MM.1S (cell line): ENCODE measurements at regions not wholly inside any gene's neighbourhood (a gene's known extent, or its start where the extent isn't known, plus 50 kb on each side); places are given as distances from the start of the nearest gene placed in this dataset.

Source experiments
- DNase-seq: peaks from one replicate; pipeline ENCODE4 v3.0.0-alpha.2; 2015
- H2AFZ ChIP-seq: fragments of 300-600 bp; sonication (generic); 2 replicates; pipeline ENCODE4 v1.6.0; 2016; ENCODE audit warnings: antibody characterized with exemption, low read length
- H3F3A ChIP-seq: fragments of 300-600 bp; sonication (generic); 2 replicates; pipeline ENCODE4 v1.6.1; 2016; ENCODE audit warnings: mild to moderate bottlenecking, antibody characterized with exemption, low read length, moderate library complexity, mixed read lengths; ENCODE audit not compliant: insufficient read depth
- H3K27ac ChIP-seq: fragments of 300-600 bp; sonication (generic); 2 replicates; pipeline ENCODE4 v1.5.1; 2016; ENCODE audit warnings: mild to moderate bottlenecking, low read length
- H3K27me3 ChIP-seq: fragments of 300-600 bp; sonication (generic); replicated peaks from 2 replicates; pipeline ENCODE4 v1.6.0; 2016; ENCODE audit warnings: low read length; ENCODE audit not compliant: insufficient read depth
- H3K36me3 ChIP-seq: fragments of 300-600 bp; sonication (generic); replicated peaks from 2 replicates; pipeline ENCODE4 v1.6.1; 2016; ENCODE audit warnings: mild to moderate bottlenecking, low read length, mixed read lengths; ENCODE audit not compliant: insufficient read depth
- H3K4me1 ChIP-seq: fragments of 300-600 bp; sonication (generic); 2 replicates; pipeline ENCODE4 v1.6.1; 2016; ENCODE audit warnings: low read length, mixed read lengths
- H3K4me2 ChIP-seq: fragments of 300-600 bp; sonication (generic); 2 replicates; pipeline ENCODE4 v1.6.0; 2016; ENCODE audit warnings: low read depth, low read length
- H3K4me3 ChIP-seq: fragments of 300-600 bp; sonication (generic); 2 replicates; pipeline ENCODE4 v1.5.1; 2016; ENCODE audit warnings: low read length, mixed read lengths
- H3K79me2 ChIP-seq: fragments of 300-600 bp; sonication (generic); 2 replicates; pipeline ENCODE4 v1.6.1; 2016; ENCODE audit warnings: mixed run types, low read length, mixed read lengths
- H3K9ac ChIP-seq: fragments of 300-600 bp; sonication (generic); 2 replicates; pipeline ENCODE4 v1.6.1; 2016; ENCODE audit warnings: low read length, mixed read lengths
- H3K9me2 ChIP-seq: fragments of 300-600 bp; sonication (generic); replicated peaks from 2 replicates; pipeline ENCODE4 v1.6.1; 2016; ENCODE audit warnings: mild to moderate bottlenecking, low read length, mixed read lengths; ENCODE audit not compliant: insufficient read depth
- H3K9me3 ChIP-seq: fragments of 300-600 bp; sonication (generic); replicated peaks from 2 replicates; pipeline ENCODE4 v1.6.1; 2016; ENCODE audit warnings: mild to moderate bottlenecking, low read length, mixed read lengths; ENCODE audit not compliant: insufficient read depth
- H4K20me1 ChIP-seq: fragments of 300-600 bp; sonication (generic); 2 replicates; pipeline ENCODE4 v1.6.1; 2016; ENCODE audit warnings: mild to moderate bottlenecking, low read length, moderate library complexity, mixed read lengths; ENCODE audit not compliant: insufficient read depth
- CTCF ChIP-seq: fragments of 300-600 bp; sonication (generic); IDR thresholded peaks from 2 replicates; pipeline ENCODE4 v1.5.1; 2016; ENCODE audit warnings: antibody characterized with exemption, low read length, mixed read lengths
- EZH2 ChIP-seq: fragments of 300-600 bp; sonication (generic); optimal IDR thresholded peaks from 2 replicates; pipeline ENCODE3; 2017; ENCODE audit warnings: low read depth, mild to moderate bottlenecking, antibody characterized with exemption, low read length, mixed read lengths
- EZH2phosphoT487 ChIP-seq: fragments of 300-600 bp; sonication (generic); IDR thresholded peaks from 2 replicates; pipeline ENCODE4 v1.6.1; 2018; ENCODE audit warnings: antibody characterized with exemption, low read length

DNA sequence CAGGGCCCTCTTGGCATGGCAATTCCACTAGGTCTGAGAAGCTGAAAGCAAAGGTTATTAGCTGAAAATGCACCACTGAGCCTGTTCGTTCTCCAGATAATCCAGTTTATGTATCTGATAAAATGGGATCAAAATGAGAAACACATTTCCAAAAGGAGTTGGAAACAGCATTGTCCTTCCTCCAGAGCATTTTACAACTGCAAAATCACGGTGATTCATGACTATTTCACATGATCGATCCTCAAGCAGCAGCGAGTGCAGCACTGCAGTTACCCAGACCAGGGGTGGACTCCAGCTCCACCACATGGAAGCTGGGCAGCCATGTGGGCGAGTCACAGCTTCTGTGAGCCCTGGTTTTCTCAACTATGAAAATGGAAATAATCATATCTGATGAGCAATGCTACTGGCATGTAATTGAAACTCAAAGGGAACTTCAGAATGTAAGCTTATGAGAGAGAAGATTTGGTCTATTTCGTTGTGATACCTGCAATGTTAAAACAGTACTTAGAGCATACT lies 78.7 kb upstream of the MSX1 start:
- Histone ChIP-seq H3K9me3 (no peaks in the 10 kb centered on the region), H3K4me1 (no peaks in the 10 kb centered on the region), H3K9ac (no peak overlapping the region), H3K9me2 (no peaks in the 10 kb centered on the region), H3K4me3 (no peak overlapping the region), H3F3A (no peaks in the 10 kb centered on the region), H3K79me2 (no peaks in the 10 kb centered on the region), H3K36me3 (no peaks in the 10 kb centered on the region), H4K20me1 (no peaks in the 10 kb centered on the region), H3K27ac (no peak overlapping the region), H2AFZ (no peak overlapping the region), H3K4me2 (no peak overlapping the region), H3K27me3 (no peaks in the 10 kb centered on the region)
- TF ChIP-seq CTCF (no peak), EZH2phosphoT487 (no peak), EZH2 (no peak)
- DNase-seq: no peak

GRCh38 chr4:4779486-4779885 lies 80.0 kb upstream of the MSX1 start:
- Histone ChIP-seq H3F3A (no peaks in the 10 kb centered on the region), H3K9me2 (no peaks in the 10 kb centered on the region), H3K79me2 (no peaks in the 10 kb centered on the region), H3K36me3 (no peaks in the 10 kb centered on the region), H3K4me2 (no peak overlapping the region), H3K9me3 (no peaks in the 10 kb centered on the region), H4K20me1 (no peaks in the 10 kb centered on the region), H2AFZ (no peak overlapping the region), H3K27ac (no peak overlapping the region), H3K4me3 (no peak overlapping the region), H3K4me1 (no peaks in the 10 kb centered on the region), H3K9ac (no peak overlapping the region), H3K27me3 (no peaks in the 10 kb centered on the region)
- no peak for TF ChIP-seq EZH2
- TF ChIP-seq EZH2phosphoT487: no peak
- TF ChIP-seq CTCF: no peak
- no peak for DNase-seq

DNA sequence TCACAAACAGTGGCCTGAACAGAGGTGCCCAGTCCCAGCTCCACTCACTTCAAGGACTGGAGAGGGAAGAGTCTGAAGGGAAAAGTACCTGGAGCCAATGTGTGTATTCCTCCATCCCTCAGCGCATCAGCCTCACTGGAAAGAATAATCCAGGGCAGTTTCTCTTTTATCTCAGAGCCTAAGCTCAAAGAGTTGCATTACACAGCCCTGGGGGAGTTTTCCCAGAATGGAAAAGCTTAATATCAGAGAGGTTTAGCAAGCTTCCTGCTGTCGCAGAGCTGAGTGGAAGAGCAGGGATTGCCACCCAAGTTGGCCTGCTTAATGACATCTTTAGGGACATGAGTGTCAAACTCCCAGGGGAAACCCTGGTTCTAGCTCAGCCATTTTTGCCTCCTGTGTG lies 80.4 kb upstream of the MSX1 start:
- no peak overlapping the region for H3K4me3 ChIP-seq
- no peaks in the 10 kb centered on the region for H3K36me3 ChIP-seq
- no peak overlapping the region for H2AFZ ChIP-seq
- H3K9ac ChIP-seq: no peak overlapping the region
- TF ChIP-seq EZH2phosphoT487 (no peak), EZH2 (no peak), CTCF (no peak)
- H3K79me2 ChIP-seq: no peaks in the 10 kb centered on the region
- H3K27me3 ChIP-seq: no peaks in the 10 kb centered on the region
- no peaks in the 10 kb centered on the region for H3K9me3 ChIP-seq
- H4K20me1 ChIP-seq: no peaks in the 10 kb centered on the region
- no peak overlapping the region for H3K4me2 ChIP-seq
- H3F3A ChIP-seq: no peaks in the 10 kb centered on the region
- no peak overlapping the region for H3K27ac ChIP-seq
- H3K9me2 ChIP-seq: no peaks in the 10 kb centered on the region
- DNase-seq: no peak
- H3K4me1 ChIP-seq: no peaks in the 10 kb centered on the region

GRCh38 chr4:4778554-4778953 lies 80.9 kb upstream of the MSX1 start:
- H3K27ac ChIP-seq: no peak overlapping the region
- H3K4me2 ChIP-seq: no peak overlapping the region
- H3K4me3 ChIP-seq: no peak overlapping the region
- TF ChIP-seq EZH2phosphoT487 (no peak), EZH2 (no peak), CTCF (no peak)
- no peak overlapping the region for H3K9ac ChIP-seq
- no peak for DNase-seq
- no peaks in the 10 kb centered on the region for H3K4me1 ChIP-seq
- H3K9me2 ChIP-seq: no peaks in the 10 kb centered on the region
- no peaks in the 10 kb centered on the region for H3F3A ChIP-seq
- no peaks in the 10 kb centered on the region for H3K27me3 ChIP-seq
- no peaks in the 10 kb centered on the region for H3K9me3 ChIP-seq
- no peaks in the 10 kb centered on the region for H3K79me2 ChIP-seq
- no peaks in the 10 kb centered on the region for H4K20me1 ChIP-seq
- no peaks in the 10 kb centered on the region for H3K36me3 ChIP-seq
- H2AFZ ChIP-seq: no peak overlapping the region
